ENCODE measurements at regions not wholly inside any gene's neighbourhood (a gene's known extent, or its start where the extent isn't known, plus 50 kb on each side); places are given as distances from the start of the nearest gene placed in this dataset.

GRCh38 chr6:166743406-166744222 lies 116.6 kb upstream of the RPS6KA2 start:
- Histone ChIP-seq H3K36me3 (ENCODE audit: control insufficient read depth, insufficient read depth, low read length) (no peaks in the 10 kb centered on the region), H3K27ac (ENCODE audit: low read length) (no peak overlapping the region), H3K4me3 (ENCODE audit: low read length) (no peak overlapping the region), H3K4me1 (ENCODE audit: control insufficient read depth, insufficient read depth, low read length) (no peaks in the 10 kb centered on the region), H3K27me3 (ENCODE audit: control insufficient read depth, insufficient read depth, low read length) (peaks cover 3% of the 10 kb centered on the region), H3K9me3 (ENCODE audit: control insufficient read depth, low read depth, low read length) (peaks cover 8% of the 10 kb centered on the region)
- WGBS (ENCODE audit: insufficient coverage, low lambda C conversion rate): 83% methylated on average over 1 of the region's 21 CpGs
- no peak for DNase-seq

GRCh38 chr6:166742981-166743380 lies 115.9 kb upstream of the RPS6KA2 start:
- H3K36me3 ChIP-seq (ENCODE audit: control insufficient read depth, insufficient read depth, low read length): no peaks in the 10 kb centered on the region
- no peaks in the 10 kb centered on the region for H3K4me1 ChIP-seq (ENCODE audit: control insufficient read depth, insufficient read depth, low read length)
- peaks cover 3% of the 10 kb centered on the region for H3K27me3 ChIP-seq (ENCODE audit: control insufficient read depth, insufficient read depth, low read length)
- H3K4me3 ChIP-seq (ENCODE audit: low read length): no peak overlapping the region
- no CpG with 5 or more reads among the region's 7 CpGs for WGBS (ENCODE audit: insufficient coverage, low lambda C conversion rate)
- no peak overlapping the region for H3K27ac ChIP-seq (ENCODE audit: low read length)
- peaks cover 8% of the 10 kb centered on the region for H3K9me3 ChIP-seq (ENCODE audit: control insufficient read depth, low read depth, low read length)
- DNase-seq: no peak

DNA sequence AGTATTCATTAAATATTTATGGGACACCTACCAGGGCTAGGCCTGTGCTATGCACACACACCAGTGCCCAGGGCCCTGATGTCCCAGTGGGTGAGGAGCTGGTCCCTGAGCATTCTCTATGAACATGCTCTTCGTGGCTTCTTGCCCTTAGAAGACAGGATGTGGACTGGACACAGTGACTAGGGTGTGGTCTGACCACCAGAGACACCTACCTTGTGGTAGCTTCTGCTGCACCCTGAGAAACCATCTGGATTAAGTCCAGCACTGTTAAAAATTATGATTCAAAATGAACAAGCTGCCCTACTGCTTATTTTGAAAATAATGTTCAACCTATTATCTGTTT lies 112.9 kb upstream of the RPS6KA2 start:
- WGBS (ENCODE audit: insufficient coverage, low lambda C conversion rate): no CpG with 5 or more reads among the region's 1 CpG
- H3K4me1 ChIP-seq (ENCODE audit: control insufficient read depth, insufficient read depth, low read length): no peaks in the 10 kb centered on the region
- no peak overlapping the region for H3K27ac ChIP-seq (ENCODE audit: low read length)
- H3K27me3 ChIP-seq (ENCODE audit: control insufficient read depth, insufficient read depth, low read length): peaks cover 3% of the 10 kb centered on the region
- no peaks in the 10 kb centered on the region for H3K36me3 ChIP-seq (ENCODE audit: control insufficient read depth, insufficient read depth, low read length)
- H3K4me3 ChIP-seq (ENCODE audit: low read length): no peak overlapping the region
- no peak for DNase-seq
- H3K9me3 ChIP-seq (ENCODE audit: control insufficient read depth, low read depth, low read length): peaks cover 8% of the 10 kb centered on the region

DNA sequence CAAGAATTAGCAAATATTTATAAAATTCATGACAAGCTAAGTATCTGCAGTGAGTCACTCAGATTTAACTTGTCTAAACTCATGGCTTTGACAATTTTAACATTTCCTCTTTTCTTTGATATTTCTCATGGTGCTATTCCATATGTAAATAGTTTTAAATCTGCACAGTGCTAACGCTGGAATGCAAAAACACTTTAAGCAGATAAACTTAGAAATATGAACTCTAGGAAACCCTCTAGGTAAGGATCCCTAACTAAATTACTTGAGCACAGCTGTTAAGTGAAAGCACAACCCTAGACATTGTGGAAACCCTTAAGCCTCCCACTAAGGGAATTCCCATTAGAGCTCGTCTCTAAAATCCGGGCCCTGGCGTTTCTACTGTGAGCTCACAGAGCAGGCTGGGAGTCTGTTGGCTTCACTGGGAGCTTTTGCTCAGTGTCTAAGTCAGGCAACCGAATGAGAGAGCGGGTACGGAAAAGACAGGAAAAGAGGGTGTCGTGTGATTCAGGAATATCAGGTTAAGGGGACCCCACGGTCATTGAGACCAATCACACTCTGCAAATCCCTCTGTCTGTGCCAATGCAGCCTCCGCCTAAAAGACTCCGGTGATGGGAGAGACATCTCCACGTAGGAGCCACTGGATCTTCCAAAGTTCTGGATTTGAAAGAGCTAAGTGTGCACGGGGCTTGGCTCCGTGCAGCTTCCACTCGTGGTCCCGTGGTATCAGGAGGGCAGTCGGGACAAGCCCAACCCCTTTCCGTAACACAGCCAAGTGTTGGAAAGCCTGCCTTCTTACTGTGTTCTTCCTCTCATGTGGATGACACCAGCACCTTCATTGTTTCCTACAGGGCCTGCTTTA lies 112.3 kb upstream of the RPS6KA2 start:
- Histone ChIP-seq H3K9me3 (ENCODE audit: control insufficient read depth, low read depth, low read length) (peaks cover 3% of the 10 kb centered on the region), H3K27ac (ENCODE audit: low read length) (no peak overlapping the region), H3K36me3 (ENCODE audit: control insufficient read depth, insufficient read depth, low read length) (no peaks in the 10 kb centered on the region), H3K4me3 (ENCODE audit: low read length) (no peak overlapping the region), H3K27me3 (ENCODE audit: control insufficient read depth, insufficient read depth, low read length) (peaks cover 3% of the 10 kb centered on the region), H3K4me1 (ENCODE audit: control insufficient read depth, insufficient read depth, low read length) (no peaks in the 10 kb centered on the region)
- 100% methylated on average over 5 of the region's 18 CpGs for WGBS (ENCODE audit: insufficient coverage, low lambda C conversion rate)
- peak in 1 of 2 donors; percentile 27 for DNase-seq

GRCh38 chr6:166738386-166739116 lies 111.5 kb upstream of the RPS6KA2 start:
- DNase-seq: no peak
- Histone ChIP-seq H3K4me3 (ENCODE audit: low read length) (no peak overlapping the region), H3K36me3 (ENCODE audit: control insufficient read depth, insufficient read depth, low read length) (no peaks in the 10 kb centered on the region), H3K9me3 (ENCODE audit: control insufficient read depth, low read depth, low read length) (no peaks in the 10 kb centered on the region), H3K27ac (ENCODE audit: low read length) (no peak overlapping the region), H3K27me3 (ENCODE audit: control insufficient read depth, insufficient read depth, low read length) (peaks cover 3% of the 10 kb centered on the region), H3K4me1 (ENCODE audit: control insufficient read depth, insufficient read depth, low read length) (no peaks in the 10 kb centered on the region)
- 100% methylated on average over 1 of the region's 7 CpGs for WGBS (ENCODE audit: insufficient coverage, low lambda C conversion rate)

- Histone ChIP-seq H3K9me3 (ENCODE audit: control insufficient read depth, low read depth, low read length) (no peaks in the 10 kb centered on the region), H3K4me3 (ENCODE audit: low read length) (no peak overlapping the region), H3K4me1 (ENCODE audit: control insufficient read depth, insufficient read depth, low read length) (no peaks in the 10 kb centered on the region), H3K27me3 (ENCODE audit: control insufficient read depth, insufficient read depth, low read length) (no peaks in the 10 kb centered on the region), H3K27ac (ENCODE audit: low read length) (no peak overlapping the region), H3K36me3 (ENCODE audit: control insufficient read depth, insufficient read depth, low read length) (no peaks in the 10 kb centered on the region)
- WGBS (ENCODE audit: insufficient coverage, low lambda C conversion rate): no CpG with 5 or more reads among the region's 7 CpGs
- DNase-seq: no peak
These were observed 110.2 kb upstream of the RPS6KA2 start for GRCh38 chr6:166737261-166737660.

DNA sequence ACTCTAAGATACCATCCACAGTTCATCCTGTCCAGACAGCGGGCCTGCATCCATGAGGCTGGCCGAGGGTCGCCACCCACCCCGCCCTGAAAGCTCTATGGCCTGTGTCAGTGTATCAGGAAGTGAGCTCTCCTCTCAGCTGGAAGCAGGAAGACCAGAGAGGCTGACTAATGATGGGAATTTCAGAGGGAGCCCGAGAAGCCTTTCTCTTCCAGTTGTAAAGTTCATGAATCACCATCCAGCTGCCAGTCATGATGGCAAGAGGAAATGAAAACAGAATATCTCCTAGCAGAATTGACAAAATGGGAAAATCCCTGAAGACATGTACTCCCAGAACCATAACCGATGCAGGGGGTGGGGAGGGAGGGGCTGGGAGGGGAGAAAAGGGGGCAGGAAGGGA lies 109.6 kb upstream of the RPS6KA2 start:
- Histone ChIP-seq H3K4me3 (ENCODE audit: low read length) (no peak overlapping the region), H3K27me3 (ENCODE audit: control insufficient read depth, insufficient read depth, low read length) (no peaks in the 10 kb centered on the region), H3K36me3 (ENCODE audit: control insufficient read depth, insufficient read depth, low read length) (no peaks in the 10 kb centered on the region), H3K9me3 (ENCODE audit: control insufficient read depth, low read depth, low read length) (no peaks in the 10 kb centered on the region), H3K27ac (ENCODE audit: low read length) (no peak overlapping the region), H3K4me1 (ENCODE audit: control insufficient read depth, insufficient read depth, low read length) (no peaks in the 10 kb centered on the region)
- whole genome bisulfite sequencing (ENCODE audit: insufficient coverage, low lambda C conversion rate): no CpG with 5 or more reads among the region's 6 CpGs
- DNase-seq: no peak

DNA sequence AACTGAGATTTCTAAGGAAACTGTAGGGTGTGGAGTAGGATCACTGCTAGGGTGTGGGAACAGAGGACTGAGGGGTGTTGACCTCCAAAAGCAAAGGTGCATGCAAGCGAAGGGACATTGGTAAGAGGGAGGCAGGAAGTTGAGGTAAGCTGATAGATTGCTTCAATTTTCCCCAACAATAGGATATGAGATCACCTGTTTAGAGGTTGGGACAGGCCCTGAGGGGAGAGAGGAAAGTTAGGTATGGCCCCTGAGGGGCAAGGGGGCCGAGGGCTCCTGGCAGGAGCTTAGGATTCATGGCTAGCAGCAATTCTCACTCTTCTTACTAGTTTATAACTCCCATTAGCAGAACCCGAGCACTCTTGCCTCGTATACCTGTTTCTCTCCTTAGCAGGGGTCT lies 106.8 kb upstream of the RPS6KA2 start:
- Histone ChIP-seq H3K9me3 (ENCODE audit: control insufficient read depth, low read depth, low read length) (no peaks in the 10 kb centered on the region), H3K27ac (ENCODE audit: low read length) (no peak overlapping the region), H3K4me3 (ENCODE audit: low read length) (no peak overlapping the region), H3K36me3 (ENCODE audit: control insufficient read depth, insufficient read depth, low read length) (no peaks in the 10 kb centered on the region), H3K4me1 (ENCODE audit: control insufficient read depth, insufficient read depth, low read length) (no peaks in the 10 kb centered on the region), H3K27me3 (ENCODE audit: control insufficient read depth, insufficient read depth, low read length) (no peaks in the 10 kb centered on the region)
- no peak for DNase-seq
- WGBS (ENCODE audit: insufficient coverage, low lambda C conversion rate): 100% methylated on average over 2 of the region's 4 CpGs

GRCh38 chr6:166729658-166730057 lies 102.6 kb upstream of the RPS6KA2 start:
- Histone ChIP-seq H3K36me3 (ENCODE audit: control insufficient read depth, insufficient read depth, low read length) (no peaks in the 10 kb centered on the region), H3K4me3 (ENCODE audit: low read length) (no peak overlapping the region), H3K27ac (ENCODE audit: low read length) (no peak overlapping the region), H3K4me1 (ENCODE audit: control insufficient read depth, insufficient read depth, low read length) (no peaks in the 10 kb centered on the region), H3K9me3 (ENCODE audit: control insufficient read depth, low read depth, low read length) (no peaks in the 10 kb centered on the region), H3K27me3 (ENCODE audit: control insufficient read depth, insufficient read depth, low read length) (no peaks in the 10 kb centered on the region)
- no peak for DNase-seq
- 90% methylated on average over 2 of the region's 5 CpGs for WGBS (ENCODE audit: insufficient coverage, low lambda C conversion rate)

DNA sequence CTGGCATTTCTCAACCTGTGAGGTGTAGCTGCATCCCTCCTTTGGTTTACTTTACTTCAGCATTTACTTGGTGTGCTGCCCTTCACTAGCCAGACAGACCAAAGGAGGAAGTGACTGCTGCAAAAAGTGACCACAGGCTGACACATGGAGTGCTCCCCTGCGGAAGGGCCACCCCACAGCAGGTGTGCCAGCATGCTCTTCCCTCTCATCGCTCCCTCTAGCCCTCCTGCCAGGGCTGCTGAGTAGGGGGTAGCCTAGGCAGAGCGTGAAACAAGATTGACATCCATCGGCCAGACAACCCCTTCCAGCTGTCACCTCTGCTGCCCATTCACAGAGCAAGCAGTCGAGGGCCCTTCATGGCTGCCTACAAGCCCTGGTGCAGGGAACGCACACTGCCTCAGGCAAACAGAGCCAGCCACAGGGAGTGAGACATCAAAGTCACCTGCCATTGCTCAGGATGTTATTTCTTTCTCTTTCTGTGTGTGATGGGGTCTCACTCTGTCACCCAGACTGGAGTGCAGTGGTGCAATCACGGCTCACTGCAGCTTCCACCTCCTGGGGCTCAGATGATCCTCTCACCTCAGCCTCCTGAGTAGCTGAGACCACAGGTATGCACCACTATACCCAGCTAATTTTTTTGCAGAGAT lies 102.0 kb upstream of the RPS6KA2 start:
- WGBS (ENCODE audit: insufficient coverage, low lambda C conversion rate): no CpG with 5 or more reads among the region's 7 CpGs
- Histone ChIP-seq H3K27ac (ENCODE audit: low read length) (no peak overlapping the region), H3K9me3 (ENCODE audit: control insufficient read depth, low read depth, low read length) (no peaks in the 10 kb centered on the region), H3K36me3 (ENCODE audit: control insufficient read depth, insufficient read depth, low read length) (no peaks in the 10 kb centered on the region), H3K4me1 (ENCODE audit: control insufficient read depth, insufficient read depth, low read length) (no peaks in the 10 kb centered on the region), H3K4me3 (ENCODE audit: low read length) (no peak overlapping the region), H3K27me3 (ENCODE audit: control insufficient read depth, insufficient read depth, low read length) (no peaks in the 10 kb centered on the region)
- DNase-seq: no peak

Data from large intestine (tissue), 3 donors.